ES-I3 (cell line): ENCODE measurements at regions not wholly inside any gene's neighbourhood (a gene's known extent, or its start where the extent isn't known, plus 50 kb on each side); places are given as distances from the start of the nearest gene placed in this dataset.

Source experiments
- H3K36me3 ChIP-seq: 2 replicates; pipeline ENCODE4 v1.6.1; 2013; ENCODE audit warnings: mild to moderate bottlenecking, low read length, control low read depth, moderate library complexity; ENCODE audit not compliant: insufficient read depth
- H3K4me1 ChIP-seq: 2 replicates; pipeline ENCODE4 v1.6.1; 2013; ENCODE audit warnings: mild to moderate bottlenecking, control low read depth, low read length; ENCODE audit not compliant: insufficient read depth
- H3K9ac ChIP-seq: 2 replicates; pipeline ENCODE4 v1.6.1; 2013; ENCODE audit warnings: low read depth, mild to moderate bottlenecking, low read length, moderate library complexity
- H3K9me3 ChIP-seq: 2 replicates; pipeline ENCODE4 v1.6.1; 2013; ENCODE audit warnings: mild to moderate bottlenecking, low read length, moderate library complexity; ENCODE audit not compliant: control insufficient read depth, insufficient read depth

DNA sequence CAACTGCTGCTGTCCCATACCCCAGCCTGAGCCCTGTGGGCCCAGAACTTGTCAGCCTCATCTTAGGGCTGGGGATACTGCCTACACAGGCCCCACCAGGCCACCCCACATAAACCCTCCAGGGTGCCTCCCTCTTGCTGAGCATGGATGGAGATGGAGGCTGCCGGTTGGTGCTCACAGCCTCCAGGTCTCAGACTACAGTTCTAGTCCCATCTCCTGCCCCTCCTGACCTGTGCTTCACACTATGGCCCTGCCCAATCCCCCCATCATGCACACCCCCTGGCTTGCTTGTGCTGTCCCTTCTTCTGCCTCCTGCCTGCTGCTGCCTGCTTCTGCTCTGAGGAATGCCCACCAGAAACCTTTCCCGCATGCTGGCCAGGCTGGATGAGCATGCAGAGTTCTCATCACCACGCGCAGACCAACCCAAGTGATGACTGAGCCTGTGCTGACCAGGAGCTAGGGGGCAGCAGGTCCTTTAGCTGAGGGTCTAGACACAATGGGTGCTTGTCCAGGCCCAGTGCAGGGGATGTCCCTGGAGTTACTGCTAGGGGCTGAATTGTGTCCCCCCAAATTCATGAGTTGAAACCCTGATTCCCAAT lies 138.4 kb upstream of the HS6ST1 start:
- Histone ChIP-seq H3K9ac (no peak overlapping the region), H3K4me1 (no peaks in the 10 kb centered on the region), H3K36me3 (no peaks in the 10 kb centered on the region), H3K9me3 (no peaks in the 10 kb centered on the region)

GRCh38 chr2:128457716-128458115 lies 139.0 kb upstream of the HS6ST1 start:
- H3K9ac ChIP-seq, result no peak overlapping the region
- no peaks in the 10 kb centered on the region for H3K9me3 ChIP-seq
- H3K4me1 ChIP-seq, result no peaks in the 10 kb centered on the region
- no peaks in the 10 kb centered on the region for H3K36me3 ChIP-seq

DNA sequence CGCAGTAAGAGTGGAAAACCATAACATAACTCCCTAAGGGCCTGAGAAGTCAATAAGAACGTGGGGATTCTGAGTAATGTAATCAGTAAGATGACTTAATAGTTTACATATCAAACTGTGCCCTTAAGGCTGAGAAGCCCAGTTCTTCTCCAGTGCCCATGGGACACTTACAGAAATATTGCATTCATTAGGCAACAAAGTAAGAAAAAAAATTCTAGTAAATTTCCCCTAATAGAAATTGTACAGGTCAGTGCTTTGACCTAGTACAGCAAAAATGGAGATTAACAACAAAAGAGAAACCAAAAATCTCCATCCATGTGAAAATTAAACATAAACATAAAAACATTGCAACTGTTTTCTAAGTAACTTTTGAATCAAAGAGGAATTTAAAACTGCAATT lies 139.8 kb upstream of the HS6ST1 start:
- no peaks in the 10 kb centered on the region for H3K9me3 ChIP-seq
- H3K9ac ChIP-seq, result no peak overlapping the region
- no peaks in the 10 kb centered on the region for H3K36me3 ChIP-seq
- no peaks in the 10 kb centered on the region for H3K4me1 ChIP-seq

DNA sequence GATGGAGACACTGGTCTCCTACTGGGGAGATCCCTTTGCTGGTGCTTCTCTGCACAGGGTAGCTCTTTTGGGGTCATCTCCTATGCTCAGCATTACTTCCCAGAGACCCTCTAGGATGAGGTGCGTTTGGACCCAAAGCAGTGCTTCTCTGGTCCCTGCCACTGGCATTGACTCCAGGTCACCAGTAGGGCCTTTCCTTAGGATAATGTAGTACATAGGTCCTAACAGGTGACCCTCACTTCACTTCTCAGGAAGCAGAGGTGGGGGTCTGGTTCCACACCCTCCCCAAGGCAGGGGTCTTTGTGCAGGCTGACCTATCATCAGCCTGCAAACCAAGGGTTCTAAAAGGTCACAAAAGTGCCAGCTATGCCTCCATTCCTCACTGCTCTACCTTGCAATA lies 145.8 kb upstream of the HS6ST1 start:
- no peak overlapping the region for H3K9ac ChIP-seq
- H3K4me1 ChIP-seq, result no peaks in the 10 kb centered on the region
- peaks cover 9% of the 10 kb centered on the region for H3K9me3 ChIP-seq
- no peaks in the 10 kb centered on the region for H3K36me3 ChIP-seq

DNA sequence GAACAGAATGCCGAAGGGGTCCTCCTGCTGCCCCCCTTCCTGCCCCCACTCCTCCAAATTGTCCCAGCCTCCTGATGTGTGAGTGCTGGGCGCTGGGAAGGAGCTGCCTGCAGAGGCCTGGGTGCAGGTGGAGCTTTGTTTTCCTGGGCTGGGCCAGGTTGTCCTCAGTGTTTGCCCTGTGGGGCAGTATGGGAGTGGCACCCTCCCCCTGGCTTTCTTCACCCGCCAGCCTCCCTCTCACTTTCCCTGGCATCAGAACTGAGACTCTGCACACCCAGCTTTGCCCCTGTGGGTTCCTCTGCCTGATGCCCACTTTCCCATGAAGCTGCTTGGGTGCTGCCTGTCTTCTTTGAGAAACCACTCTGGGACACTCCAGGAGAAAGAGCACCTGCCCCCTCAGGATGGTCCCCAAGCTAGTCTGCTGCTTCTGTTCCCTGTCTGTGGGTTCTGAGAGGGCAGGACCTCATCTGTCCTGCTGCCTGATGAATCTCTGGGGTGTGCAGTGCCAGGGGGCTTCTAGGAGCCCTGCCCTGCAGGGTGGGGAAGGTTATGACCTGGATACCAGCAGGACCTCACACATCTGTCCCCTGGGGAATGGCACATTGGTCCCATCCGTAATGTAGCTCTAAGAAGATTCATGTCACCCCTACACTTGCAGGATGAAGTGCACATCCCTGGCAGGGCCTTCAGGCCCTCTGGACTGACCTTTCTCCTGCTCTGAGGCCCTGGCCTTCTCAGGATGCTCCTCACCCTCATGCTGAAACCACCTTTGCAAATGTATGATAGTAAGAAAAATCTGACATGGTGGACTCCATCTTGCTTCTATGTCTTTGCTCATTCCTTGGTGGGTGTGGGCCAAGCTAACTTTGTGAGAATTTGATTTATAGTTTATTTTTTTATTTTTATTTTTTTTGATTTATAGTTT lies 146.8 kb upstream of the HS6ST1 start:
- Histone ChIP-seq H3K4me1 (no peaks in the 10 kb centered on the region), H3K36me3 (no peaks in the 10 kb centered on the region), H3K9me3 (peaks cover 19% of the 10 kb centered on the region), H3K9ac (no peak overlapping the region)

DNA sequence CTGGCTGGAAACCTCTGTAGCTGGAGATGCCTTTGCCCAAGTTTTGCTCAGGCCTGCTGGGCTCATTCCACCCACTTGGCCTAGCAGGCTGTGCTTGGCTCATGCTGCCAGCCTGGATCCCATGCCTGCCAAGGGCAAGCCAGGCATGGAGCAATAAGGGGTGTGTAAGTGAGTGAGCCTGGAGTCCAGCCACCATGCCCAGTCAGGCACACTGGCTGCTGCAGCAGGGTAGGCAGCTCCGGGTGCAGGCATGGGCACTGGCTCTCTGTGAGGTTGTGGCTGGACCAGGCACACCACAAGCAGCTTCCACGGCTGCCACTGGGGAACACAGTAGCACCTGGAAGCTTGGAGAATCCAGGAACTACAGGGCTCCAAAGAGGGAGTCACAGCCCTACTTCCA lies 147.7 kb upstream of the HS6ST1 start:
- Histone ChIP-seq H3K4me1 (no peaks in the 10 kb centered on the region), H3K9ac (no peak overlapping the region), H3K36me3 (no peaks in the 10 kb centered on the region), H3K9me3 (peaks cover 22% of the 10 kb centered on the region)

GRCh38 chr2:128466776-128467175 lies 148.1 kb upstream of the HS6ST1 start:
- Histone ChIP-seq H3K4me1 (no peaks in the 10 kb centered on the region), H3K9ac (no peak overlapping the region), H3K9me3 (peaks cover 22% of the 10 kb centered on the region), H3K36me3 (no peaks in the 10 kb centered on the region)

- H3K36me3 ChIP-seq, result no peaks in the 10 kb centered on the region
- H3K9me3 ChIP-seq, result peaks cover 22% of the 10 kb centered on the region
- no peak overlapping the region for H3K9ac ChIP-seq
Measured at GRCh38 chr2:128467321-128467969, 148.8 kb upstream of the HS6ST1 start.

GRCh38 chr2:128468186-128468920 lies 149.7 kb upstream of the HS6ST1 start:
- Histone ChIP-seq H3K36me3 (no peaks in the 10 kb centered on the region), H3K4me1 (no peaks in the 10 kb centered on the region), H3K9ac (no peak overlapping the region), H3K9me3 (peaks cover 22% of the 10 kb centered on the region)

More at GRCh38 chr2:128467321-128467969, 148.8 kb upstream of the HS6ST1 start:
- no peaks in the 10 kb centered on the region for H3K4me1 ChIP-seq

GRCh38 chr2:128469203-128469602 lies 150.5 kb upstream of the HS6ST1 start:
- Histone ChIP-seq H3K9ac (no peak overlapping the region), H3K9me3 (peaks cover 22% of the 10 kb centered on the region), H3K36me3 (no peaks in the 10 kb centered on the region), H3K4me1 (no peaks in the 10 kb centered on the region)

GRCh38 chr2:128469875-128470274 lies 151.2 kb upstream of the HS6ST1 start:
- Histone ChIP-seq H3K9me3 (peaks cover 22% of the 10 kb centered on the region), H3K36me3 (no peaks in the 10 kb centered on the region), H3K4me1 (no peaks in the 10 kb centered on the region), H3K9ac (no peak overlapping the region)

- Histone ChIP-seq H3K36me3 (no peaks in the 10 kb centered on the region), H3K4me1 (no peaks in the 10 kb centered on the region), H3K9me3 (peaks cover 19% of the 10 kb centered on the region), H3K9ac (no peak overlapping the region)
Measured at GRCh38 chr2:128472789-128473174, 154.1 kb upstream of the HS6ST1 start.

GRCh38 chr2:128473175-128474035 lies 154.7 kb upstream of the HS6ST1 start:
- no peaks in the 10 kb centered on the region for H3K36me3 ChIP-seq
- peaks cover 19% of the 10 kb centered on the region for H3K9me3 ChIP-seq
- H3K4me1 ChIP-seq, result no peaks in the 10 kb centered on the region
- no peak overlapping the region for H3K9ac ChIP-seq
